ENCODE measurements at regions not wholly inside any gene's neighbourhood (a gene's known extent, or its start where the extent isn't known, plus 50 kb on each side); places are given as distances from the start of the nearest gene placed in this dataset.

DNA sequence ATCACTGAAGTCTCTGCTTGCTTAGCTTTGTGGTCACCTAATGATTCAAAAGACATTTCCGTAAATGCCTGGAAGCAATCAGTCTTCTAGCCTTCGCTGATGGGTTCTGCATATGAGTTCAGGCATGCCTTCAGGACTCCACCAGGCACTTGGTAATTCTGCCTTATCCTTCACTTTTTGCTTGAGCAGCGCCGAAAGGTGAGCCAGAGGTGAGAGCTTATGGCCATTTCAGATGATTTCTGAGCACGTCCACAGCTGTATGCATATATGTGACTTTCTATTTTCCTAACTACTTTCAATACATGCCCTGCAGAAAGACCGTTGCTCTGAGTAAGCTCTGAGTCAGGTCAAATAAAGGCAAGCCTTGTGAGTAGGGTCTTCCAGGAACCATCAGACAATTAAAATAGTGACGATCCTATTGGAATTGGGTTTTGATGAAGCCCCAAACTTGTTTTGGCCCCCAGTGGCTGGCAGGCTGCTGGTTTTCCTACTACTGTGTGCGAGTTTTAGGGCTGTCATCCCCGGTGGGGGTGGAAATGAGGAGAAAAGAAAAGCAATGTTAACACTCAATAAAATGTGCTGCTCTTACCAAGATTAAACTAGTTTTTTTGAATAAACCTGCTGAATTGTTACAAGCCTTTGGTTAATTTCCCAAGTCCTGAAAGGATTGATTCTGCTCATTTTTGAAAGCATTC lies 154.4 kb upstream of the AKR1E2 start:
- DNase-seq, result no peak
- intact Hi-C loops (cut with DNase I), result no loop called here

DNA sequence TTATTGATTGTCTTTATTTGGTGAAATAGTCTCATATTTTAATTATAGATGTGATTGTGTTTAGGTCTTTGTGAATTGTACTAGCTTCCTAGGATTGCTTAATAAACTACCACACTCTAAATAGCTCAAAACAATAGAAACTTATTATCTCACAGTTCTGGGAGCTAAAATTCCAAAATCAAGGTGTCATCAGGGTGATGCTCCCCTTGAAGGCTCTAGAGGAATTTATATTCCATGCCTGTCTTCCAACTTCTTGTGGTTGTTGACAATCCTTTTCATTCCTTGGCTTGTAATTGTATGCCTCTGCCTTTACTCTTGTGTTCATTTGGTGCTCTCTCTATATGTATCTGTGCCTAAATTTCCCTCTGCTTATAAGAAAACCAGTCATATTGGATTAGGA lies 155.3 kb upstream of the AKR1E2 start:
- intact Hi-C loops (cut with DNase I), result no loop called here

DNA sequence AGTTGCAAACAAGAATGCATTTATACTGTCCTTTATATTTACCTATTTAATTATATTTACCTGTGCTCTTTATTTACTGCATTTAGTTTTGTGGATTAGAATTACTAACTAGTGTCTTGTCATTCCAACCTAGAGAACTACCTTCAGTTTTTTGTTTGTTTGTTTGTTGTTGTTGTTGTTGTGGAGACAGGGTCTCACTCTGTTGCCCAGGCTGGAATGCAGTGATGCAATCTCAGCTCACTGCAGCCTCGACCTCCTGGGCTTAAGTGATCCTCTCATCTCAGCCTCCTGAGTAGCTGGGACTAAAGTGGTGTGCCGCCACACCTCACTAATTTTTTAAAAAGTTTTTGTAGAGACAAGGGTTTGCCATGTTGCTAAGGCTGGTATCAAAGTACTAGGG lies 156.4 kb upstream of the AKR1E2 start:
- no peak for DNase-seq
- intact Hi-C loops (cut with DNase I), result no loop called here

More for the DNA sequence above, 155.3 kb upstream of the AKR1E2 start:
- DNase-seq, result no peak

DNA sequence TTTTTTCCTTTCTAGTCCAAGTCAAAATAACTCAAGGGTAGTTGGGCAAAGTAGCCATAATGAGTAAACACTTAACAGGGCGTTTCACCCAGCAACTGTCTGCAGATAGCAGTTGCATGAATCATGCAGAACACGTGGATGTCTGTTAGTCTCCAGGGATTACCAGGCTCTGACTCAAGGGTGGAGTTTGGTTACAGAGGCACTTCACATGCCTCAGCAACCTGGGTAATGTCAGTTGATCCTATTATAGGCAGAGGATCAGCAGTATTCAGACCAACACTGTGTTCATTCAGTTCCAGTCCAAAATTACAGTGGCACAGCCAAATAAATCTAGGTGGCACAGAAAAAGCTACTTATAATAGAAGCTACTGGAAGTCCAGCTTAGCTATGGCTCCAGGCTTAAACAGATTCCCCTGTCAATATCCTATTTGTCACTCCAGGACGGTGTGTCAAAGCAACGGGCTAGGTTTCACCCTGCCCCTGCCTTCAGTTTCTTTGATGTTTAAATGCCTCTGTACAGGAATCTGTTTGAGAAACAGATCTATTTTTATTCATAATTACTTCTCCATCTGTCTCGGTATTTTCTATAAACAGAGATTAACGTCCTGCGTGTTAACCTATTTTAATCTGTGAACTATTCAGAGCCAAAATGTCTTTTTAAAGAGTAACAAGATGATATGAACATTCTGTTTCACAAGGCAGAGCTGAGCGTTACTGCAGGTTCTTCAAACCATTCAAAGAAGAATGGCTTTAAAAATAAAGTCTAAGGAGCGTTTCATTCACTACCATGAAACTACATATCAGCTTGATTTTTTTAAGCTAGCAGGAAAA lies 162.6 kb upstream of the AKR1E2 start:
- intact Hi-C loops (cut with DNase I), result no loop called here
- no peak for DNase-seq

DNA sequence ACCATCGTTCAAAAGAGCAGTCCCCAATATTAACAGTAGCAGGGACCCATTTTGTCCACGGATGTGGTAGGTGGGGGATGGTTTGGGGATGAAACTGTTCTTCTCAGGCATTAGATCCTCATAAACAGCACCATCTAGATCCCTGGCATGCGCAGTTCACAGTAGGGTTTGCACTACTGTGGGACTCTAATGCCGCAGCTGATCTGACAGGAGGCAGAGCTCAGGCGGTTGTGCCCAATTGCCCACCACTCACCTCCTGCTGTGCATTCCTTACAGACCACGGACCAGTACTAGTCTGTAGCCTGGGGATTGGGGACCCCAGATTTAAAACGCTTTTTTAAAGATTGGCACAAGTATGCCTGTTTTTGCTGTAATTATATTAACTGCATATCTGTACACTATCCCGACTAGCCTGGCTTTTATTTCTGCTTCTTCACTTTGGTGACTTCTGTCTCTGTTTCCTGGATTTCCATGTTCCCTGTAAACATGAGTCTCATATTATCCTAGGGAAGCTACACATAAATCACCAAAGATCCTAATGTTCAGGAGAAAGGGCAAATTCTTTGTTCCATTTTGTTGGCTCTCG lies 163.3 kb upstream of the AKR1E2 start:
- no peak for DNase-seq
- intact Hi-C loops (cut with DNase I), result no loop called here

DNA sequence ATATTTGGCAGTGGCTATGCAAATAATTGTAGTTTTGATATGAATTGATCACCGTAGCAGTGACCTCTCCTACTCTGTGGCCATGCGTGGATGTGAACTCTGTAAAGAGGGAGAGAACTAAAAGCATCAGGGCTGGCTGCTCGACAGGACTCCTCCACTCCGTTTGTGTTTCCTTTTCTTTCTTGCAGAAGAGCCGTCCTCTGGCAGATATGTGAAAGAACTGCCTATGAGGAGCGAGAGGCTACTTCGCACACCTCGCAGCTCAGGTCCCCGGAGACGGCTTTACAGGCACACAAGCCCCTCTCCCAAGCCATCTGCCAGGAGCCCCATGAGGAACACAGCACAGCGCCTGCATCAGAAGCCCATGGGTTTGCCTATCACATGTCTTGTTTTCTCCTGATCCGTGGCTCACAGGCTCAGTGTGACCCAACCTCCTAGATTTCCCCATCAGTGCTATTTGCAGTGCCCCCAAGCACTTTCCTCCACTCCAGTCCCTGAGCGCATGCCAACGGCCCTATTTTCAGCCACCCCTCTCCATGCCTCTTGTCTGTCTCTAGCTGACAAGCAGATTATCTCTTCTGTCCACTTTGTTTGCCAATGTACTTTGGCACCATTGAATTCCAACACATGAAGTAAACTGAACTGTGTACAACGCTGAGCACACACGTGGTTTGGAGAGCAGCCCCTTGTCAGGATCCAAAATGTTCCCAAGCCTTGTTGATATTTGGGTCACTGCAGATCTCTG lies 164.3 kb upstream of the AKR1E2 start:
- no peak for DNase-seq
- intact Hi-C loops (cut with DNase I), result no loop called here

DNA sequence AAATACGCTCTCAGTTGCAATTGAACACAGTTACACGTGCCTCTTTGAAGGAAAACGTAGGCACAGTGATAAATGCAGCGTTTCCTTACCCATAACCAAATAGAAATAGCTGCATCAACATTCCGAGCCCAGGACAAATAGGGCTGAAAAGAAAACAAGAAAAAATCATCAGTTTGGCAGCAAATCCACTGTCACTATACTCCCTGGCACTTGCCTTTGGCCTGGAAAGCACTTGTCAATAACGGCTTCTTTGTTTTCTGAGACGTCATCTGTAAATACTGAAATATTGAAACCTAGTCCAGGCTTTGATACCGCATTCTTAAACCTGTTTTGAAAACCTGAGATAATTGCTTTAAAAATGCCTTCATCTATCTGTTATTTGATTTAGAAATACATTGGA lies 167.2 kb upstream of the AKR1E2 start:
- no peak for DNase-seq
- intact Hi-C loops (cut with DNase I), result loop anchor here (10.0 kb wide), 1 partner anchor 874 kb away; the partner anchor contains the start of gene KLF6

DNA sequence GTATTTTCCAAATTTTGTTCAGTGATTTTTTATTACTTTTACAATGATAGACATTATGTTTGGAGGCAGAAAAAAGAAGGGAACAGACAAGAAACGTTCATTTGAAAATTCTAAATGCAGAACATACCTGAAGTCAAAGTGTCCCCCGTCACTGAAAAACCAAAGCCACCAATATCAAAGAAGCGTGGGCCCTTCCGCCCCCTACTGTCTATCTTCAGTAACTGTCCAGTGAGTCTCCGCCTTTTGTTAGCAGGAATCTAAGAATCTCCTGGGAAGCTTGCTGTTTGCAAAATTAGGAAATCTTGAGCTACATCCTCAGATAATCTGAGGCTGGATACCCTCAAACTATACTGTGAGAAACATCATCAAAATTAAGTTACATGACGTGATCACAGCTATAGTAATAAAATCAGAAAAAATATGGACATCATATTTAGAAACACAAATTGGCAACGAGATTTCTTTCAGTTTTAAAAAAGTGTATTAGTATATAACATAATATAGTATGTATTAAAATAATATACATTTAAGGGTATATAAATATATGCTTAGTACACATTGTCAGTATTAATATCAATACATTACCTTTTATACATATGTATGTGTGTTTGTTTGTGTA lies 169.3 kb upstream of the AKR1E2 start:
- intact Hi-C loops (cut with DNase I), result loop anchor here (2.0 to 10.0 kb wide), 2 partner anchors 872 to 1418 kb away; partner anchors contain the start of gene KLF6
- DNase-seq, result peak in 9 of 10 donors; percentile 28 to 87 (median 57)

DNA sequence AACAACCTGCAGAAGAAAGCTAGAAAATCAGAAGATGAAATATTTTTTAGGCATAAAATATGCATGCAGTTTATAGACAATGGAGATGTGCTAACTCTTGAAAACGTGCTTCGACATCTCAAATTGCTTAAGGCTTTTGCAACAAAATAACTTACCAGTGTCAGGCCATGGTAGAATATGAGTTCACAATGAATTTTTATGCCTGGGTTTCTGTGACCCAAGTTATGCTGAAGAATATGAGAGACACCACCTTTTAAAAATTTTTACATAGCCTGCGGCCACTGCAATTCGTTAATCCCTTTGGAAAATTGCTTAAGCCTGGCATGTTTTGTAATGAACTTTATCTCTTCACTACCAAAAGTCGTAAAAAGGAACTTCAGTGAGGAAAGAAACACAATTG lies 170.1 kb upstream of the AKR1E2 start:
- DNase-seq, result no peak
- intact Hi-C loops (cut with DNase I), result loop anchor here (2.0 to 10.0 kb wide), 2 partner anchors 871 to 1417 kb away; partner anchors contain the start of gene KLF6

DNA sequence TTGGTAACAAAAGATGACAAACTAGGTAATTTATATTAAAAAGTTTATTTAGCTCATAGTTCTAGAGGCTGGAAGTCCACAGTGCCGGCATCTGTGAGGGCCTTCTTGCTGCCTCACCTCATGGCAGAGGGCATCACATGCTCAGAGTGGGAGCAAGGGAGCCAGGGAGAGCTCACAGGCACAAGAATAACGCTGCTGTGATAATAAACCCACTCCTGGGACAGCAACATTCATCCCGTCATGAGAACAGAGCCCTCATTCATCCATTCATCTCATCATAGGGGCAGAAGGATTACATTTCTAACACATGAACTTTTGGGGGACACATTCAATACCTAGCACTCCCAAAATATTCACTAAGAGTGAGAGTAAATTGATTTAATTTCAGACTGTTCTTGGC lies 170.6 kb upstream of the AKR1E2 start:
- intact Hi-C loops (cut with DNase I), result loop anchor here (10.0 kb wide), 1 partner anchor 871 kb away; the partner anchor contains the start of gene KLF6
- DNase-seq, result no peak

DNA sequence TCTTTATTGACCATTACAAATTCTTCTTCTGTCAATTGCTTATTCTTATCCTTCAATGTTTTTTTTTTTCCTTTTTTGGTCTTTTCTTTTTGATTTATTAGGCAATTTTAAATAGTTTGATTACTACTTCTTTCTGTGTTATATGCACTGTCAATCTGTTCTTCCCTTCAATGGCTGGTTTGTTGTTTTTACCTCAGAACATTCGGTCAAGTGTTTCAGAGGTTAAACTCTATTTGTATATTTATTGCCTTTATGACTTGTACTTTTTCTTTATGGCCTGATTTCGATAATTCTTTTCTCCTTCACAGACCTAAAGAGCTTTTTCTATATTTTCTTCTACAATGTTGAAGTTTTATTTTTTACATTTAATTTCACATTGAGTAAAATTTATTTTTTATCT lies 171.5 kb upstream of the AKR1E2 start:
- DNase-seq, result no peak
- intact Hi-C loops (cut with DNase I), result loop anchor here (10.0 kb wide), 1 partner anchor 870 kb away; the partner anchor contains the start of gene KLF6

DNA sequence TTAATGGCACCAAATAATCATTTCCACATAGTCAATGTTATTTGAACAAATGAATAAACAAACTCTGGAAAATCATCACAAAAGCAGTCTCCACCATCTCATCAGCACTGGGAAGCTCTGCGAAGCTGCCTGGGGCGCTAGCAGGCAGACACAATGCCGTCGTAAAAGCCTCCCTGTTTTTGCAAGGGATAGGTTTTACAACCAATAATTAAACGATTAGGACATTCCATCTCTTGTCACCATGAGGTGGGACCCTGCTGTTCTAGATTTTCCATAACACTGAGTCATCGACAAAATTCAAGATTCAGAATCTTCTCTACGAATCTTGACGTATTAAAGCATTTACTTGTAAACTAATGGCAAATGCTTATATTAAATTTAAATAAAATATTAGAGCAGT lies 172.8 kb upstream of the AKR1E2 start:
- intact Hi-C loops (cut with DNase I), result loop anchor here (10.0 kb wide), 1 partner anchor 868 kb away; the partner anchor contains the start of gene KLF6

DNA sequence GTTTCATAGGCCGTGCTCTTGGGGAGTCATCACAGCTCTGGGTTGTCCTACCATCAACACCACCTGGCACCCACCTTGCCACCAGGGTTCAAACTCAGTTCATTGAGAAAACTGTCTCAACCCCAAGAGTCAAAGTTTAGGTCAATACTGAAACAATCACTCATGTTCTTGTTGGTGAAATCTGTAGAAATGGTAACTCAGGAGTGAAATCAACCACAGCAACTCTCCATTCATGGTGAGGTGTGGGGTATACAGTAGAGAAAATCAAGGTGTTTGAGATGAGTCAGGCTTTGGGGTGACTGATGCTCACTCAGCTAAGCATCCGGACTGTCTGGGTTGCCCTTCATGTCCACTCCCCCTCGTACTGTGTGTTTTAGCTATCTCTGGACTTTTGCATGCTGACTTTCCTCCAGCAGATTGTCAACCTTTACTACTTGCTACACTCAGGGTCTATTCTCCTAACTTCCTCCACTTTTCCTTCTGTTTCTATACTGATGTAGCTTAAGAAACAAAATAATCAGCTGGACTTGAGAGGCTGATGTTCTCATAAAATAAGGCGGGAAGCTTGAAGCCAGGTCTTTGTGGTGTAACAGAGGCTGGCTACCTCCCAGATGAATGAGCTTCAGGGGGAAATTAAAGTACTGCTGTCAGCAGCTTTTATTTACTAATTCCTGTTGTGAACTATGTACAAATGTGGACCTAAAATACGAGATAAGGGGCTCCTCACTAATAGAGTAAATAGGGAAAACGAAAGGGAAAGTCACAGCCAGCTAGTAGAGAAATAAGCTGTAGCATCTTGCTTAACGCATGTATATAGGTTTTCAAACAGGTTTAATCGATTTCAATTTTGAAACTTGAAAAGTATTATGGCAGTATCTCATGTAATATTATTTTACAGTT lies 173.6 kb upstream of the AKR1E2 start:
- intact Hi-C loops (cut with DNase I), result loop anchor here (10.0 kb wide), 1 partner anchor 868 kb away; the partner anchor contains the start of gene KLF6
- DNase-seq, result no peak

More for the DNA sequence above, 172.8 kb upstream of the AKR1E2 start:
- DNase-seq, result no peak

DNA sequence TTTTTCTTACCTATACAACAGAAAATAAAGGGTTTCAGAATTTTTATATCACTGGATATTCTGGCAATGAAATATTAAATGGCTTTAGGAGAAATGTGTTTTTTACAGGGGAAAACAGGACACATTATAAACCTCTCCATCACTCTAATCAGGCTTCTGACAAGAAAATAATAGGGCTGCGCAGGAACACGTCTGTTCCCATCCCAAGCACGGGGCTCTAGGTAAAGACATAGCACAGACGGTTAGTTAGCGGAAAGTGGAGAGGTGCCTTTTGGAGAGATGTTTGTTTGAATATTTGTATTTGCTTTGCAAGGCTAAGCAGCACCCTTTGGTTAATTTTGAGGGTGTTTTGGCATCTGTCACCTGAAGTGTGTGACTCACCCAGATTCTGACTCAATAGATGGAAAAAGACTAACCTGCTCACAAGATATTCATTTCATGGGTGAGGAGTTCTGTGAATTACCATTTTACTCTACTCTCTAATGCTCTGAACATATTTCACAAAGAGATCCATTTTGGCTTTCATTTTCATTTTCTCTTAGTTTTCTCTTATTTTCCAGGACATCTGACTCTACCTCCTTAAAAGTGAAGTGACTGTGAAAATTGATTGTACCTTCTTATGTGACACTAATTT lies 174.5 kb upstream of the AKR1E2 start:
- no peak for DNase-seq
- intact Hi-C loops (cut with DNase I), result loop anchor here (10.0 kb wide), 1 partner anchor 867 kb away; the partner anchor contains the start of gene KLF6

DNA sequence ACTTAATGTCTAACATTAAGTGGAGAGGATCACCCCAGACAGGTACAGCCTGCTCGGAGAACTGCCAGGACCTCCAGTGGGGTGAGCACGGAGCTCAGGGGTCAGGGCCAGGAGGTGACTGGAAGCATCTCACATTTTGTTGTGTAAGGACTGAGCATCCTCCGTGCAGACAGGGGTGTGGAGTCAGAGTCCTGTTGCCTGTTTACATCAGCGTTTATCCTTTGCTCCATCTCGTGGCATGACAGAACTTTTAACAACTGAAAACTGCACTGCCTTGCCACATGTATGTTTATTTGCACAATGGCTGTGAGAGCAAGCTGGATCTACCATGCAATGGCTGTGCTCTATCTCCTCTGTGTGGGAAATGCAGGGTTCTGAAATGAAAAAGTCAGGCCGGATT lies 175.4 kb upstream of the AKR1E2 start:
- peak in 1 of 10 donors; percentile 54 for DNase-seq
- intact Hi-C loops (cut with DNase I), result loop anchor here (10.0 kb wide), 1 partner anchor 866 kb away; the partner anchor contains the start of gene KLF6

DNA sequence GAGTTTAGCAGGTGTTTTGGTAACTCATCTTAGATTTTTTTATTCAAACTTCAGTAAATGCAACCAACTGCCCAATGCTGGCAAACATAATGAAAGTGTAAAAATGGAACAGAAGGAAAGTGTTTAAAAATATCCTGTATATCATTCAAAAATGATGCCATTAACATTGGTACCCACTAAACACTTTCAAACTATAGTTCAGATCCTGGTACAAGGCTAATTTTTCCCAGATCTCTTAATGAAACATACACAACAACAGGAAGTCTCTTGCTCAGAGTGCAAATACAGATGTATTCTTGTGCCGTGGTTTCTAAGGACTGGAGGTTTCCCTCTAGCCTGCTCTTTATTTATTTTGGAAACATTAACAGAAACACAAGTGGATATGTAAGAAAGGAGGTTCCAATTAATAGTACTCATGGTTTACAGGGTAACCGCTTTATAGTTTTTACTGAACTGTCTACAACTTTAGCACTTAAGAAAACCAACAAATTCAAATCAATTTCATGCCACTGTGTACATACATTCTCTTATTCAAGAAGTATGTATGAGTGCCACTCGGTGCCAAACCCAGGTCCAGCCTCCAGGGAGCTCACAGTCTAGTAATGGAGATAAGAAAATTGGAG lies 176.0 kb upstream of the AKR1E2 start:
- DNase-seq, result no peak
- intact Hi-C loops (cut with DNase I), result loop anchor here (10.0 kb wide), 1 partner anchor 865 kb away; the partner anchor contains the start of gene KLF6

DNA sequence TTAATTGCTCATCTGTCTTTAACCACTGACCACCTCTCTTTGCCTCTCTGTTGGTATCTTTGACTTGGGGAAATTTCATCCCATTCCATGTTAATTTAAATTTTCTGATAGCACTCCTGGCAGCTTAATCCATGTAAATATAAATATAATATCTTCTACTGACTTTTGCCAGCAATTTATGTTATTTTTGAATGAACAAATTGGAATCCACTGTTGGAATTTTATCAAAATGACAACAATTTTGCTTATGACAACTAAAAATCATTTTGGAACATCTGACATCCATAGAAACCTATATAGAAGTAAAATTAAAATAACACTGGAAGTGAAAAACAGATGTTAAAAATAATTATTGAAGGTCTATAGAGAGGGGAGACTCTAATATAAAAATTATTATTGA lies 176.5 kb upstream of the AKR1E2 start:
- DNase-seq, result no peak
- intact Hi-C loops (cut with DNase I), result no loop called here

DNA sequence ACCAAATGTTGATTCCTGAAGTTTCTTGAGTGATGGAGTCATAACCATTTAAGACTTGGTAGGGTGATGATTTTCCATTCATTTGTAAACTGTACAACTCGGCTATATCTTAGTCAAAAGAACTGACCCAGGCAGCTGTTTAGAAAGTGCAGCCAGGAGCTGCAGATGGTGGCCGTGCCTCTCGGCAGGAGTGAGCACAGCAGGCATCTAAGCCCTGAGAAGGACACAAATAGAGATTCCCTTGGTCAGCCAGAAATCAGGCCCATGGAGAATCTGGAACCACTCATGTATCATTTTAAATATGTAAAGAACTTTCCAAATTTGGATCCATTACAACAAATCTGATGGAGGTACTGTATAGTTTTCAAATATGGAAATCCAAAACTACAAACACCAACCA lies 177.0 kb upstream of the AKR1E2 start:
- DNase-seq, result no peak
- intact Hi-C loops (cut with DNase I), result no loop called here
